ENCODE measurements at regions not wholly inside any gene's neighbourhood (a gene's known extent, or its start where the extent isn't known, plus 50 kb on each side); places are given as distances from the start of the nearest gene placed in this dataset.

DNA sequence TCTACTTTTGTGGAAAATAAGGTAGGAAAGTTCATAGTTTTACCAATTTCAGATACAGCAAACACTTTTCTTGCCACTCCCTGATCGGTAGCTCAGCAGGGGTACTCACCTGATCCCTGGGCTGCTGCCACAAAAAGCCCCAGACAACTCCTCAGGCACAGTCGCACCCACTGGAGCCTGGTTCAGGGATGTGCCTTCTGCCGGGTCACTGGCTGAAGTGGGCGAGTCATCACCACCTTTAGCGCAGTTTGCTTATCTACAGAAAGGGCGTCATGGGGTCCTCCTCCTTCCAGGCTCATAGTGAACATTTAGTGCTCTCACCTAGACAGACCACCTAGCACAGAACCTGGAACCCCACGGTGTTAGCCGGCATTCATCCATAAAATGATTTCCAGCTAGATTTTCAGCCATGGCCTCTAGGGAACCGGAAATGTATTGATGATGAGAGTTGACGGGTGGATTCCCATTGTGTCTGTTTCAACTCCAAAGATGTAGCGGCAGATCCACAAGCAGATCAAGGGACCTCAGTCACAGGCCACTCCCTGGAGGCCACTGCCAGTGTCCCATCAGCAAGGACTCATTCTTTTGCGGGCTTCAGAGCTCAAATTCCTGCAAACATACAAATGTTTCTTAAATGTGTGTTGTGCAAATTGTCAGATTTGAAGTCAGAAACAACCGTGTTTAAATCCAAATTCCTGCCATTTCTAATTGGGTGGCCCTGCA is 408.4 kb upstream of the SALL3 start:
- TF ChIP-seq, protein P1, sequence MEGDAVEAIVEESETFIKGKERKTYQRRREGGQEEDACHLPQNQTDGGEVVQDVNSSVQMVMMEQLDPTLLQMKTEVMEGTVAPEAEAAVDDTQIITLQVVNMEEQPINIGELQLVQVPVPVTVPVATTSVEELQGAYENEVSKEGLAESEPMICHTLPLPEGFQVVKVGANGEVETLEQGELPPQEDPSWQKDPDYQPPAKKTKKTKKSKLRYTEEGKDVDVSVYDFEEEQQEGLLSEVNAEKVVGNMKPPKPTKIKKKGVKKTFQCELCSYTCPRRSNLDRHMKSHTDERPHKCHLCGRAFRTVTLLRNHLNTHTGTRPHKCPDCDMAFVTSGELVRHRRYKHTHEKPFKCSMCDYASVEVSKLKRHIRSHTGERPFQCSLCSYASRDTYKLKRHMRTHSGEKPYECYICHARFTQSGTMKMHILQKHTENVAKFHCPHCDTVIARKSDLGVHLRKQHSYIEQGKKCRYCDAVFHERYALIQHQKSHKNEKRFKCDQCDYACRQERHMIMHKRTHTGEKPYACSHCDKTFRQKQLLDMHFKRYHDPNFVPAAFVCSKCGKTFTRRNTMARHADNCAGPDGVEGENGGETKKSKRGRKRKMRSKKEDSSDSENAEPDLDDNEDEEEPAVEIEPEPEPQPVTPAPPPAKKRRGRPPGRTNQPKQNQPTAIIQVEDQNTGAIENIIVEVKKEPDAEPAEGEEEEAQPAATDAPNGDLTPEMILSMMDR (IDR thresholded peaks at IDR 0.05) = no peak
- no peak for TF ChIP-seq POLR2A (IDR thresholded peaks at IDR 0.05)
